RWPE1 (cell line): ENCODE measurements at regions not wholly inside any gene's neighbourhood (a gene's known extent, or its start where the extent isn't known, plus 50 kb on each side); places are given as distances from the start of the nearest gene placed in this dataset.

Experiments used
- CTCF ChIA-PET: fragments of 350-600 bp; sonication (Branson Sonifier 250); formaldehyde crosslinking; extraction: SDS; loops from one replicate; lab custom pipeline; 2021; lab: Yijun Ruan, JAX
- POLR2A ChIA-PET: fragments of 400-600 bp; formaldehyde crosslinking; extraction: SDS; loops from one replicate; lab custom pipeline; 2020; ENCODE audit warnings: antibody characterized with exemption; ENCODE audit not compliant: low non-redundant PET; lab: Yijun Ruan, JAX
- DNase-seq: peaks from one replicate; pipeline ENCODE4 v3.0.0; 2012; ENCODE audit warnings: low spot score
- H3K27ac ChIP-seq: fragments of 450-650 bp; 2 replicates; pipeline ENCODE4 v1.5.1; 2017
- CTCF ChIP-seq: fragments of 450-650 bp; conservative IDR thresholded peaks from 2 replicates; pipeline ENCODE4 v1.5.1; 2017; ENCODE audit warnings: low read depth, mild to moderate bottlenecking

- no peak for TF ChIP-seq CTCF
- DNase-seq: no peak
- POLR2A ChIA-PET: no interaction called here
- no peak overlapping the region for H3K27ac ChIP-seq
- CTCF ChIA-PET: interaction anchor here (0.7 kb wide), 1 partner anchor 158 kb away, joined by 3 read pairs; no protein-coding TSS in a partner anchor
These were observed 123.4 kb upstream of the CPSF6 start for GRCh38 chr12:69115951-69116350.

GRCh38 chr12:69117566-69118266, 121.7 kb upstream of the CPSF6 start:
- ChIA-PET POLR2A (no interaction called here), CTCF (no interaction called here)
- no peak overlapping the region for H3K27ac ChIP-seq
- DNase-seq: no peak
- TF ChIP-seq CTCF: no peak

- no peak for TF ChIP-seq CTCF
- H3K27ac ChIP-seq: no peak overlapping the region
- CTCF ChIA-PET: no interaction called here
- POLR2A ChIA-PET: no interaction called here
- no peak for DNase-seq
These were observed 120.9 kb upstream of the CPSF6 start for GRCh38 chr12:69118516-69118915.

- no peak overlapping the region for H3K27ac ChIP-seq
- POLR2A ChIA-PET: no interaction called here
- no peak for DNase-seq
- CTCF ChIA-PET: interaction anchor here (0.6 kb wide), 1 partner anchor 83 kb away, joined by 3 read pairs; no protein-coding TSS in a partner anchor
- TF ChIP-seq CTCF: no peak
These were observed 119.6 kb upstream of the CPSF6 start for GRCh38 chr12:69119770-69120169.

GRCh38 chr12:69120354-69120753, 119.0 kb upstream of the CPSF6 start:
- ChIA-PET POLR2A (no interaction called here), CTCF (interaction anchor here (0.6 kb wide), 1 partner anchor 84 kb away, joined by 3 read pairs; no protein-coding TSS in a partner anchor)
- TF ChIP-seq CTCF: no peak
- no peak for DNase-seq
- H3K27ac ChIP-seq: no peak overlapping the region

GRCh38 chr12:69123311-69123710, 116.1 kb upstream of the CPSF6 start:
- ChIA-PET POLR2A (no interaction called here), CTCF (no interaction called here)
- no peak for DNase-seq
- H3K27ac ChIP-seq: no peak overlapping the region
- no peak for TF ChIP-seq CTCF
